ENCODE measurements at regions not wholly inside any gene's neighbourhood (a gene's known extent, or its start where the extent isn't known, plus 50 kb on each side); places are given as distances from the start of the nearest gene placed in this dataset.
"Not testable (repeated sequence)": the region's sequence is repeated elsewhere in the genome, so short reads cannot be mapped to it uniquely, and the experiment has no call there.

GRCh38 chr21:5057077-5057476, 5464.3 kb upstream of the TPTE start:
- H3K4me3 Mint-ChIP-seq, H3K27me3 Mint-ChIP-seq, H3K36me3 Mint-ChIP-seq, H3K4me1 Mint-ChIP-seq, H3K9me3 Mint-ChIP-seq, H3K27ac Mint-ChIP-seq: not testable (repeated sequence)

- not testable (repeated sequence) for H3K27ac Mint-ChIP-seq, H3K4me3 Mint-ChIP-seq, H3K9me3 Mint-ChIP-seq, H3K36me3 Mint-ChIP-seq, H3K4me1 Mint-ChIP-seq, H3K27me3 Mint-ChIP-seq
Observed at GRCh38 chr21:5060364-5061083, 5460.9 kb upstream of the TPTE start.

GRCh38 chr21:5064581-5065142, 5456.7 kb upstream of the TPTE start:
- H3K27me3 Mint-ChIP-seq, H3K4me1 Mint-ChIP-seq, H3K27ac Mint-ChIP-seq, H3K36me3 Mint-ChIP-seq, H3K9me3 Mint-ChIP-seq, H3K4me3 Mint-ChIP-seq: not testable (repeated sequence)

- H3K9me3 Mint-ChIP-seq, H3K4me1 Mint-ChIP-seq, H3K27me3 Mint-ChIP-seq, H3K36me3 Mint-ChIP-seq: not testable (repeated sequence)
- Mint-ChIP-seq H3K27ac (peak overlapping the region in 2 of 3 donors; percentile 80 to 96), H3K4me3 (peak overlapping the region in 2 of 4 donors; percentile 5 to 9)
Observed at GRCh38 chr21:5065240-5066211, 5455.9 kb upstream of the TPTE start.

GRCh38 chr21:5066682-5067251, 5454.6 kb upstream of the TPTE start:
- H3K27ac Mint-ChIP-seq = peak overlapping the region in 1 of 3 donors; percentile 96
- not testable (repeated sequence) for H3K4me3 Mint-ChIP-seq, H3K27me3 Mint-ChIP-seq, H3K4me1 Mint-ChIP-seq, H3K36me3 Mint-ChIP-seq, H3K9me3 Mint-ChIP-seq

- not testable (repeated sequence) for H3K27ac Mint-ChIP-seq, H3K4me1 Mint-ChIP-seq, H3K4me3 Mint-ChIP-seq, H3K9me3 Mint-ChIP-seq, H3K36me3 Mint-ChIP-seq, H3K27me3 Mint-ChIP-seq
Observed at GRCh38 chr21:5067326-5068048, 5453.9 kb upstream of the TPTE start.

GRCh38 chr21:5068649-5069048, 5452.7 kb upstream of the TPTE start:
- not testable (repeated sequence) for H3K4me1 Mint-ChIP-seq, H3K27ac Mint-ChIP-seq, H3K36me3 Mint-ChIP-seq, H3K27me3 Mint-ChIP-seq, H3K4me3 Mint-ChIP-seq, H3K9me3 Mint-ChIP-seq

GRCh38 chr21:5071180-5071579, 5450.2 kb upstream of the TPTE start:
- H3K27me3 Mint-ChIP-seq, H3K27ac Mint-ChIP-seq, H3K36me3 Mint-ChIP-seq, H3K9me3 Mint-ChIP-seq, H3K4me3 Mint-ChIP-seq, H3K4me1 Mint-ChIP-seq: not testable (repeated sequence)

GRCh38 chr21:5076854-5077253, 5444.5 kb upstream of the TPTE start:
- H3K4me3 Mint-ChIP-seq, H3K27ac Mint-ChIP-seq, H3K36me3 Mint-ChIP-seq, H3K9me3 Mint-ChIP-seq, H3K27me3 Mint-ChIP-seq, H3K4me1 Mint-ChIP-seq: not testable (repeated sequence)

GRCh38 chr21:5079361-5079760, 5442.0 kb upstream of the TPTE start:
- H3K4me3 Mint-ChIP-seq, H3K27ac Mint-ChIP-seq: not testable (repeated sequence)

GRCh38 chr21:5080015-5080414, 5441.4 kb upstream of the TPTE start:
- H3K9me3 Mint-ChIP-seq, H3K27ac Mint-ChIP-seq, H3K4me3 Mint-ChIP-seq, H3K4me1 Mint-ChIP-seq, H3K27me3 Mint-ChIP-seq, H3K36me3 Mint-ChIP-seq: not testable (repeated sequence)

More at GRCh38 chr21:5079361-5079760, 5442.0 kb upstream of the TPTE start:
- not testable (repeated sequence) for H3K9me3 Mint-ChIP-seq, H3K4me1 Mint-ChIP-seq, H3K27me3 Mint-ChIP-seq, H3K36me3 Mint-ChIP-seq

- not testable (repeated sequence) for H3K4me1 Mint-ChIP-seq, H3K27me3 Mint-ChIP-seq, H3K9me3 Mint-ChIP-seq, H3K4me3 Mint-ChIP-seq, H3K27ac Mint-ChIP-seq, H3K36me3 Mint-ChIP-seq
Observed at GRCh38 chr21:5084246-5084645, 5437.1 kb upstream of the TPTE start.

GRCh38 chr21:5085456-5085855, 5435.9 kb upstream of the TPTE start:
- not testable (repeated sequence) for H3K4me3 Mint-ChIP-seq, H3K9me3 Mint-ChIP-seq, H3K4me1 Mint-ChIP-seq

GRCh38 chr21:5086416-5086815, 5435.0 kb upstream of the TPTE start:
- not testable (repeated sequence) for H3K27me3 Mint-ChIP-seq, H3K4me3 Mint-ChIP-seq, H3K36me3 Mint-ChIP-seq, H3K4me1 Mint-ChIP-seq, H3K9me3 Mint-ChIP-seq
- peak overlapping the region in 1 of 3 donors; percentile 82 for H3K27ac Mint-ChIP-seq

More at GRCh38 chr21:5085456-5085855, 5435.9 kb upstream of the TPTE start:
- not testable (repeated sequence) for H3K36me3 Mint-ChIP-seq, H3K27me3 Mint-ChIP-seq, H3K27ac Mint-ChIP-seq

- H3K9me3 Mint-ChIP-seq, H3K27ac Mint-ChIP-seq, H3K4me1 Mint-ChIP-seq, H3K27me3 Mint-ChIP-seq, H3K36me3 Mint-ChIP-seq, H3K4me3 Mint-ChIP-seq: not testable (repeated sequence)
Observed at GRCh38 chr21:5088820-5089219, 5432.6 kb upstream of the TPTE start.
